Osteoblast (primary cell): ENCODE measurements at regions not wholly inside any gene's neighbourhood (a gene's known extent, or its start where the extent isn't known, plus 50 kb on each side); places are given as distances from the start of the nearest gene placed in this dataset.
"Not testable (repeated sequence)": the region's sequence is repeated elsewhere in the genome, so short reads cannot be mapped to it uniquely, and the experiment has no call there.

Experiments used
- DNase-seq: peaks from one replicate; pipeline ENCODE4 v3.0.0; 2011; ENCODE audit warnings: low spot score, mixed read lengths; ENCODE audit not compliant: insufficient read length; ENCODE audit errors: missing footprints
- H2AFZ ChIP-seq: 2 replicates; pipeline ENCODE4 v1.6.0; 2011; ENCODE audit warnings: mild to moderate bottlenecking, low read length
- H3K27ac ChIP-seq: 2 replicates; pipeline ENCODE4 v1.5.1; 2011; ENCODE audit warnings: mild to moderate bottlenecking, low read depth, low read length, moderate library complexity
- H3K27me3 ChIP-seq: 2 replicates; pipeline ENCODE4 v1.6.0; 2012; ENCODE audit warnings: mild to moderate bottlenecking, control low read depth, inconsistent platforms, low read length, moderate library complexity; ENCODE audit not compliant: insufficient read depth
- H3K36me3 ChIP-seq: 2 replicates; pipeline ENCODE4 v1.5.1; 2011; ENCODE audit warnings: mild to moderate bottlenecking, low read length, control low read depth, moderate library complexity; ENCODE audit not compliant: insufficient read depth
- H3K4me1 ChIP-seq: 2 replicates; pipeline ENCODE4 v1.5.1; 2011; ENCODE audit warnings: mild to moderate bottlenecking, low read length, control low read depth, moderate library complexity; ENCODE audit not compliant: insufficient read depth
- H3K4me2 ChIP-seq: 2 replicates; pipeline ENCODE4 v1.6.0; 2011; ENCODE audit warnings: mild to moderate bottlenecking, low read length; ENCODE audit not compliant: insufficient read depth
- H3K4me3 ChIP-seq: fragments of 200-600 bp; sonication (generic); 3 replicates; pipeline ENCODE4 v1.5.1; 2012; ENCODE audit warnings: mild to moderate bottlenecking, low read length, inconsistent platforms; ENCODE audit not compliant: insufficient read depth
- H3K79me2 ChIP-seq: 2 replicates; pipeline ENCODE4 v1.6.0; 2012; ENCODE audit warnings: mild to moderate bottlenecking, low read length, control low read depth, inconsistent platforms; ENCODE audit not compliant: insufficient read depth
- H3K9me3 ChIP-seq: 2 replicates; pipeline ENCODE4 v1.5.1; 2011; ENCODE audit warnings: low read depth, low read length, control low read depth
- H4K20me1 ChIP-seq: 2 replicates; pipeline ENCODE4 v1.6.0; 2012; ENCODE audit warnings: mild to moderate bottlenecking, low read length, control low read depth; ENCODE audit not compliant: insufficient read depth
- CTCF ChIP-seq: IDR thresholded peaks from 2 replicates; pipeline ENCODE4 v1.5.1; 2011; ENCODE audit warnings: mild to moderate bottlenecking, low read depth, low read length, moderate library complexity; ENCODE audit errors: extremely low read depth

GRCh38 chr10:121325490-121326231, 272.6 kb downstream of the FGFR2 start:
- no peak overlapping the region for H3K4me3 ChIP-seq
- no peak for DNase-seq
- no peak for TF ChIP-seq CTCF
- no peaks in the 10 kb centered on the region for H3K79me2 ChIP-seq
- H3K27ac ChIP-seq: no peak overlapping the region
- no peaks in the 10 kb centered on the region for H3K27me3 ChIP-seq
- H3K4me1 ChIP-seq: no peaks in the 10 kb centered on the region
- H3K4me2 ChIP-seq: no peak overlapping the region
- H3K9me3 ChIP-seq: no peaks in the 10 kb centered on the region
- H3K36me3 ChIP-seq: no peaks in the 10 kb centered on the region
- no peaks in the 10 kb centered on the region for H4K20me1 ChIP-seq
- no peak overlapping the region for H2AFZ ChIP-seq

GRCh38 chr10:121326905-121327304, 271.3 kb downstream of the FGFR2 start:
- no peaks in the 10 kb centered on the region for H3K4me1 ChIP-seq
- no peaks in the 10 kb centered on the region for H3K79me2 ChIP-seq
- no peak for TF ChIP-seq CTCF
- no peak overlapping the region for H2AFZ ChIP-seq
- H3K36me3 ChIP-seq: no peaks in the 10 kb centered on the region
- no peaks in the 10 kb centered on the region for H3K27me3 ChIP-seq
- H3K9me3 ChIP-seq: no peaks in the 10 kb centered on the region
- no peak overlapping the region for H3K4me2 ChIP-seq
- no peak overlapping the region for H3K4me3 ChIP-seq
- no peak for DNase-seq
- H3K27ac ChIP-seq: no peak overlapping the region
- H4K20me1 ChIP-seq: no peaks in the 10 kb centered on the region

- Histone ChIP-seq H3K27me3 (no peaks in the 10 kb centered on the region), H4K20me1 (no peaks in the 10 kb centered on the region), H3K79me2 (no peaks in the 10 kb centered on the region), H3K36me3 (no peaks in the 10 kb centered on the region), H3K4me1 (no peaks in the 10 kb centered on the region), H3K27ac (no peak overlapping the region), H3K4me3 (no peak overlapping the region), H2AFZ (no peak overlapping the region), H3K9me3 (no peaks in the 10 kb centered on the region), H3K4me2 (no peak overlapping the region)
- peak; percentile 38 for DNase-seq
- no peak for TF ChIP-seq CTCF
These were observed 270.5 kb downstream of the FGFR2 start for GRCh38 chr10:121327727-121328126.

- H3K36me3 ChIP-seq, H2AFZ ChIP-seq, H3K27ac ChIP-seq, H3K4me3 ChIP-seq, DNase-seq, H3K9me3 ChIP-seq, H4K20me1 ChIP-seq, H3K27me3 ChIP-seq, H3K79me2 ChIP-seq, H3K4me1 ChIP-seq, H3K4me2 ChIP-seq: not testable (repeated sequence)
These were observed 268.6 kb downstream of the FGFR2 start for GRCh38 chr10:121329631-121330030.
